ENCODE measurements at regions not wholly inside any gene's neighbourhood (a gene's known extent, or its start where the extent isn't known, plus 50 kb on each side); places are given as distances from the start of the nearest gene placed in this dataset.

DNA sequence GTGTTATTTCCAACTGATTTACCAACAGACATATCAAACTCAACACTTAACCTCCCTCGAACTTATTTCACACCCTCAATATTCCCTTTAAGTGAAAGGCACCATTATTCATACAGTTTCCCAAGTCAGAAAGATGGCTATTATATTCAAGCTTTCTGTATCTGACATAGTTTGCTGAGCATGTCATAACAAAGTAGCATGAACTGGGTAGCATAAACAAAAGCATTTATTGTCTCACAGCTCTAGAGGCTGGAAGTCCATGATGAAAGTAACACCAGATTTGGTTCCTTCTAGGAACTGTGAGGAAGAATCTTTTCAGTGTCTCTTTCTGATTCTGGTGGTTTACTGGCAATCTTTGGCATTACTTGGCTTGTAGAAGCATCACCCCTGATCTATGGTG, 1388.6 kb downstream of the TECRL start:
- H4K8ac ChIP-seq (replicated peaks; ENCODE audit: insufficient read length, low read depth, low read length) = no peak overlapping the region
- whole genome bisulfite sequencing (ENCODE audit: extremely low coverage, insufficient read length, low lambda C conversion rate) = 100% methylated on average over 1 of the region's 1 CpG
- H3K18ac ChIP-seq (ENCODE audit: insufficient read length, low read depth, low read length) = no peak overlapping the region
- H3K4me1 ChIP-seq (ENCODE audit: insufficient read depth, low read length) = no peaks in the 10 kb centered on the region
- no peak overlapping the region for H2BK15ac ChIP-seq (ENCODE audit: low read depth, low read length)
- no peak overlapping the region for H3K23ac ChIP-seq (ENCODE audit: insufficient read length, low read depth, low read length)
- no peaks in the 10 kb centered on the region for H3K36me3 Mint-ChIP-seq (ENCODE audit: insufficient read depth in 1 of 3, low read depth in 3 of 3)
- no peak overlapping the region for H2AK5ac ChIP-seq (ENCODE audit: insufficient read length, low read length)
- H2BK20ac ChIP-seq (ENCODE audit: low read depth, low read length, poor library complexity, severe bottlenecking) = no peak overlapping the region
- H3K9me3 ChIP-seq (ENCODE audit: control insufficient read depth, low read depth, low read length) = no peaks in the 10 kb centered on the region
- H3K9ac ChIP-seq (ENCODE audit: extremely low read depth, insufficient read length, low read length) = no peak overlapping the region
- no peak overlapping the region for H3T11ph ChIP-seq (ENCODE audit: low read length)
- H3K4me1 Mint-ChIP-seq = no peaks in the 10 kb centered on the region
- no peak overlapping the region for H3K4me3 Mint-ChIP-seq
- DNase-seq = no peak
- H4K20me1 ChIP-seq (ENCODE audit: control insufficient read depth, insufficient read depth, insufficient read length) = no peaks in the 10 kb centered on the region
- H3K79me1 ChIP-seq (ENCODE audit: insufficient read depth, low read depth, low read length, poor library complexity, severe bottlenecking) = no peaks in the 10 kb centered on the region
- no peaks in the 10 kb centered on the region for H3K79me2 ChIP-seq (ENCODE audit: insufficient read depth, low read length)
- no peak overlapping the region for H2BK12ac ChIP-seq (ENCODE audit: insufficient read length, low read depth, low read length)
- H3K27me3 ChIP-seq (ENCODE audit: insufficient read depth, low read length) = no peaks in the 10 kb centered on the region
- H4K91ac ChIP-seq (ENCODE audit: insufficient read length, low read depth, low read length) = no peak overlapping the region
- H4K5ac ChIP-seq (ENCODE audit: insufficient read length, low read depth, low read length) = no peak overlapping the region
- no peak overlapping the region for H3K27ac ChIP-seq (ENCODE audit: insufficient read length, low read depth, low read length)
- no peak overlapping the region for H3K56ac ChIP-seq (ENCODE audit: insufficient read length, low read depth, low read length)
- no peak overlapping the region for H2BK120ac ChIP-seq (ENCODE audit: low read depth, low read length, poor library complexity, severe bottlenecking)
- no peaks in the 10 kb centered on the region for H3K23me2 ChIP-seq (ENCODE audit: insufficient read length, low read depth, low read length, poor library complexity, severe bottlenecking)
- no peak overlapping the region for H2AFZ ChIP-seq (ENCODE audit: low read length)
- H3K4me2 ChIP-seq (ENCODE audit: insufficient read depth, insufficient read length, low read length) = no peak overlapping the region
- H3K27ac Mint-ChIP-seq = no peak overlapping the region
- no peak overlapping the region for H3K14ac ChIP-seq (ENCODE audit: insufficient read depth, low read length)
- H3K9me3 Mint-ChIP-seq = peaks cover 3% of the 10 kb centered on the region in 2 experiments; a peak in 3 of 5 replicates
- TF ChIP-seq, protein P1, sequence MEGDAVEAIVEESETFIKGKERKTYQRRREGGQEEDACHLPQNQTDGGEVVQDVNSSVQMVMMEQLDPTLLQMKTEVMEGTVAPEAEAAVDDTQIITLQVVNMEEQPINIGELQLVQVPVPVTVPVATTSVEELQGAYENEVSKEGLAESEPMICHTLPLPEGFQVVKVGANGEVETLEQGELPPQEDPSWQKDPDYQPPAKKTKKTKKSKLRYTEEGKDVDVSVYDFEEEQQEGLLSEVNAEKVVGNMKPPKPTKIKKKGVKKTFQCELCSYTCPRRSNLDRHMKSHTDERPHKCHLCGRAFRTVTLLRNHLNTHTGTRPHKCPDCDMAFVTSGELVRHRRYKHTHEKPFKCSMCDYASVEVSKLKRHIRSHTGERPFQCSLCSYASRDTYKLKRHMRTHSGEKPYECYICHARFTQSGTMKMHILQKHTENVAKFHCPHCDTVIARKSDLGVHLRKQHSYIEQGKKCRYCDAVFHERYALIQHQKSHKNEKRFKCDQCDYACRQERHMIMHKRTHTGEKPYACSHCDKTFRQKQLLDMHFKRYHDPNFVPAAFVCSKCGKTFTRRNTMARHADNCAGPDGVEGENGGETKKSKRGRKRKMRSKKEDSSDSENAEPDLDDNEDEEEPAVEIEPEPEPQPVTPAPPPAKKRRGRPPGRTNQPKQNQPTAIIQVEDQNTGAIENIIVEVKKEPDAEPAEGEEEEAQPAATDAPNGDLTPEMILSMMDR (conservative IDR thresholded peaks at IDR 0.05) = no peak
- H2BK5ac ChIP-seq (ENCODE audit: insufficient read length, low read length) = no peak overlapping the region
- H3K4ac ChIP-seq (ENCODE audit: low read depth, low read length) = no peak overlapping the region
- H3K27me3 Mint-ChIP-seq (ENCODE audit: low read depth) = no peaks in the 10 kb centered on the region

Data from H9 (cell line).